ENCODE measurements at regions not wholly inside any gene's neighbourhood (a gene's known extent, or its start where the extent isn't known, plus 50 kb on each side); places are given as distances from the start of the nearest gene placed in this dataset.

- H3K27me3 Mint-ChIP-seq (ENCODE audit: insufficient read depth): peaks cover 42% of the 10 kb centered on the region
- H3K27ac ChIP-seq (ENCODE audit: low read depth, low read length): no peak overlapping the region
- TF ChIP-seq CTCF (conservative IDR thresholded peaks at IDR 0.05): no peak
- peaks cover 3% of the 10 kb centered on the region for H3K9me3 Mint-ChIP-seq
- H3K4me3 Mint-ChIP-seq: no peak overlapping the region
- no peaks in the 10 kb centered on the region for H3K4me1 ChIP-seq (ENCODE audit: control insufficient read depth, insufficient read depth, low read length)
- no peak overlapping the region for H3K9ac ChIP-seq (ENCODE audit: extremely low read depth, low read length, poor library complexity, severe bottlenecking)
- H3K4me1 Mint-ChIP-seq: no peaks in the 10 kb centered on the region
- no peaks in the 10 kb centered on the region for H3K36me3 ChIP-seq (ENCODE audit: control insufficient read depth, insufficient read depth, low read length)
- DNase-seq: no peak
- H3K27ac Mint-ChIP-seq: no peak overlapping the region
- H3K36me3 Mint-ChIP-seq (ENCODE audit: low read depth): no peaks in the 10 kb centered on the region
- H3K4me3 ChIP-seq (ENCODE audit: low read length): no peak overlapping the region
- H3K27me3 ChIP-seq (ENCODE audit: control insufficient read depth, insufficient read depth, low read length, poor library complexity, severe bottlenecking): peaks cover 40% of the 10 kb centered on the region
- WGBS, 2 experiments (ENCODE audit: insufficient coverage in 1 of 2, insufficient read length in 1 of 2): 90 to 93% methylated on average over 2 of the region's 2 CpGs
- no peaks in the 10 kb centered on the region for H3K9me3 ChIP-seq (ENCODE audit: control insufficient read depth, low read length)
Observed at GRCh38 chr5:130267926-130268325, 363.7 kb downstream of the CHSY3 start.

- Histone ChIP-seq H3K36me3 (ENCODE audit: control insufficient read depth, insufficient read depth, low read length) (no peaks in the 10 kb centered on the region), H3K27me3 (ENCODE audit: control insufficient read depth, insufficient read depth, low read length, poor library complexity, severe bottlenecking) (no peaks in the 10 kb centered on the region), H3K4me1 (ENCODE audit: control insufficient read depth, insufficient read depth, low read length) (no peaks in the 10 kb centered on the region), H3K27ac (ENCODE audit: low read depth, low read length) (no peak overlapping the region), H3K9ac (ENCODE audit: extremely low read depth, low read length, poor library complexity, severe bottlenecking) (no peak overlapping the region), H3K4me3 (ENCODE audit: low read length) (no peak overlapping the region), H3K9me3 (ENCODE audit: control insufficient read depth, low read length) (peaks cover 4% of the 10 kb centered on the region)
- Mint-ChIP-seq H3K36me3 (ENCODE audit: low read depth) (no peaks in the 10 kb centered on the region), H3K9me3 (peaks cover 9% of the 10 kb centered on the region), H3K27ac (no peak overlapping the region), H3K4me3 (no peak overlapping the region), H3K4me1 (no peaks in the 10 kb centered on the region), H3K27me3 (ENCODE audit: insufficient read depth) (no peaks in the 10 kb centered on the region)
- no peak for TF ChIP-seq CTCF (conservative IDR thresholded peaks at IDR 0.05)
- DNase-seq: no peak
- 93% methylated on average over 2 of the region's 2 CpGs; no CpG with 5 or more reads in 1 of the 2 experiments for WGBS, 2 experiments (ENCODE audit: insufficient coverage in 1 of 2, insufficient read length in 1 of 2)
Observed at GRCh38 chr5:130260481-130260880, 356.2 kb downstream of the CHSY3 start.

- Histone ChIP-seq H3K9ac (ENCODE audit: extremely low read depth, low read length, poor library complexity, severe bottlenecking) (no peak overlapping the region), H3K36me3 (ENCODE audit: control insufficient read depth, insufficient read depth, low read length) (no peaks in the 10 kb centered on the region), H3K4me3 (ENCODE audit: low read length) (no peak overlapping the region), H3K9me3 (ENCODE audit: control insufficient read depth, low read length) (peaks cover 11% of the 10 kb centered on the region), H3K27ac (ENCODE audit: low read depth, low read length) (no peak overlapping the region), H3K4me1 (ENCODE audit: control insufficient read depth, insufficient read depth, low read length) (no peaks in the 10 kb centered on the region), H3K27me3 (ENCODE audit: control insufficient read depth, insufficient read depth, low read length, poor library complexity, severe bottlenecking) (no peaks in the 10 kb centered on the region)
- Mint-ChIP-seq H3K9me3 (peaks cover 9% of the 10 kb centered on the region), H3K4me1 (no peaks in the 10 kb centered on the region), H3K27me3 (ENCODE audit: insufficient read depth) (no peaks in the 10 kb centered on the region), H3K4me3 (no peak overlapping the region), H3K27ac (no peak overlapping the region), H3K36me3 (ENCODE audit: low read depth) (no peaks in the 10 kb centered on the region)
- DNase-seq: no peak
- TF ChIP-seq CTCF (conservative IDR thresholded peaks at IDR 0.05): no peak
- WGBS, 2 experiments (ENCODE audit: insufficient coverage in 1 of 2, insufficient read length in 1 of 2): 86% methylated on average over 1 of the region's 1 CpG; no CpG with 5 or more reads in 1 of the 2 experiments
Observed at GRCh38 chr5:130251931-130252330, 347.7 kb downstream of the CHSY3 start.

All from endodermal cell (in vitro differentiated cells).